ENCODE measurements at regions not wholly inside any gene's neighbourhood (a gene's known extent, or its start where the extent isn't known, plus 50 kb on each side); places are given as distances from the start of the nearest gene placed in this dataset.

GRCh38 chr11:50267851-50268250, 235.2 kb downstream of the OR4C45 start:
- no peak for TF ChIP-seq CTCF (IDR thresholded peaks at IDR 0.05)
- TF ChIP-seq POLR2A (IDR thresholded peaks at IDR 0.05; ENCODE audit: low read length), result no peak
- TF ChIP-seq RAD21 (conservative IDR thresholded peaks at IDR 0.05 in 1 of 2, IDR thresholded peaks at IDR 0.05 in 1 of 2), result no peak
- no peak for TF ChIP-seq FOSB (CRISPR knock-in tag; IDR thresholded peaks at IDR 0.05)

All from A549 (cell line).